HG02884 (cell line): ENCODE measurements at regions not wholly inside any gene's neighbourhood (a gene's known extent, or its start where the extent isn't known, plus 50 kb on each side); places are given as distances from the start of the nearest gene placed in this dataset.

ENCODE experiments used
- ATAC-seq: cut with Tn5 transposase; IDR thresholded peaks from one replicate; pipeline ENCODE4 v1.9.1; 2021; ENCODE audit warnings: mild to moderate bottlenecking, moderate library complexity; ENCODE audit not compliant: unreplicated experiment

DNA sequence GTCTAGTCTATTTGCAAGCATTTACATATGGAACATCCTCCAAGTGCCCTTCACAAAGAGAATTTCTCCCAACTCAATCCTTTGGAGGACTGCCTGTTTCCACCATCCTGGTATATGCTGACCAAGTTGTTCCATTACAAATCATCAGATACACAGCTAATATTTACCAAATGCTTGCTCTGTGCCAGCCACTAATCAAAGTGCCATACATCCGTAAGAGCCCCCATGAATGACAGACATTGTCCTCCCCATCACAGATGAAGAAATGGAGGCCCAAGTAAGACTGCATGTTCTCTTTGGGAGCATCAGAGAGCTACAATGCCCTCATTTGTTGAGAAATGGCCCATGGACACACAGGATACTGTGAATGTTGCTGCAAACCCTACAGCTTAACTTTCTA, 130.0 kb upstream of the BACE2 start:
- ATAC-seq = no peak

- ATAC-seq = no peak
These were observed 124.9 kb upstream of the BACE2 start for GRCh38 chr21:41043014-41043413.

GRCh38 chr21:41045534-41046268, 122.3 kb upstream of the BACE2 start:
- ATAC-seq = no peak

- ATAC-seq = no peak
These were observed 119.8 kb upstream of the BACE2 start for GRCh38 chr21:41048145-41048544.

- no peak for ATAC-seq
These were observed 119.3 kb upstream of the BACE2 start for GRCh38 chr21:41048623-41049022.

DNA sequence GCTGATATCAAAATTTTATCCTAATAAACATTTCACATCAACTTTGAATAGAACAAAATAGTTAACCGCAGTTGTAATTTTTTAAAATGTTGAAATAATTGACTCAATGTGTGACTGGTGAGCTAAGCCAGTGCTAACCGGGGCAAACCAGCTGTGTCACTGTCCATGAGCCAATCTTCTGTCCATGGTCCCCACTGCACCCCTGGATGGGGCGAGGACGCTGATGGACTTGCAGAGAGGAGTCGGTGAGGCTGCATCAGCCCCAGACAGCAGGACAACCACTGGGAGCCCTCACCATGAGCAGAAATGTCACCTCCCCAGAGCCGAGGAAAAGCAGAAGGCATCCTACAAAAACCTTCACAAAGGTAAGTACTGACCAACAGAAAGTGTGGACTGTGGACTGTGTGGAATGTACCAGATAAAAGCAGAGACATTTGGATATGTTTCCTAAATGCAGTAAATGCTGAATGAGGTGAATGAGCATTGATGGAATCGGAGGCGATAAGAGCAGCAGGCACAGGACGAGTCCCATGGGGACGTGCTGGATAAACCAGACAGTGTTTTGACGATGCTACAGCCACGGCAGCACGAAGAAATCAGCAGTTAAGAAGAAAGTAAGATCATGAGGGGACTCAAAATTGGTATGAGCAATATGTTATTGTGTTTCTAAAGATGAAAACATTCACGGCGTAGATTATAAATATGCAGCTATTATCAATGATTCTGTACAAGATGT, 115.0 kb upstream of the BACE2 start:
- ATAC-seq = no peak

DNA sequence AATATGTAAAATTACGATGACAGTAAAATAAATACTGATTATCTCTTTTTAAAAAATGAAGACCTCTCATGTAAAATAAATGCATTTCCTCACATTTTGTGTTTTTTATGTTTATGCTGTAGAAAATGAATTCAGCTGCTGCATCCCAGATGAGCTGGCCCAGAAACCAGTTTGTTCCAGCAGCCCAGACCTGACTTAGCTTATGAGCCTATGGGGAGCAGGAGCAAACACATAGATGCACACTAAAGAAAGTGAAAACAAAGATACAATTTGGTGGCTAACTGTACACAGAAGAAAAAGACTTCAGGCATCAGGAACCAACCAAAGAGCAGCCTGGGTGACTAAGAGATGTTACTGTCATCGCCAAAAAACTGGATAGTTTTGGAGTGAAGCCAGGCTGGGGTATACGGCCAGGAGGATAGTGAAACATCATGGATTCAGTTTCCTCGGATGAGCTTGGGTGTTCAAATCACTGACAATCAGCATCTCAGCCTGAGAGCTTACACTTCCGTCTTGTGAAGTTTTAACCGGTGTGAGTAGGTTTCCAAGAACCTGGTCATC, 113.9 kb upstream of the BACE2 start:
- no peak for ATAC-seq

- ATAC-seq = no peak
These were observed 112.7 kb upstream of the BACE2 start for GRCh38 chr21:41055266-41055665.

- no peak for ATAC-seq
These were observed 108.1 kb upstream of the BACE2 start for GRCh38 chr21:41059871-41060270.

- no peak for ATAC-seq
These were observed 106.3 kb upstream of the BACE2 start for GRCh38 chr21:41061701-41062100.

DNA sequence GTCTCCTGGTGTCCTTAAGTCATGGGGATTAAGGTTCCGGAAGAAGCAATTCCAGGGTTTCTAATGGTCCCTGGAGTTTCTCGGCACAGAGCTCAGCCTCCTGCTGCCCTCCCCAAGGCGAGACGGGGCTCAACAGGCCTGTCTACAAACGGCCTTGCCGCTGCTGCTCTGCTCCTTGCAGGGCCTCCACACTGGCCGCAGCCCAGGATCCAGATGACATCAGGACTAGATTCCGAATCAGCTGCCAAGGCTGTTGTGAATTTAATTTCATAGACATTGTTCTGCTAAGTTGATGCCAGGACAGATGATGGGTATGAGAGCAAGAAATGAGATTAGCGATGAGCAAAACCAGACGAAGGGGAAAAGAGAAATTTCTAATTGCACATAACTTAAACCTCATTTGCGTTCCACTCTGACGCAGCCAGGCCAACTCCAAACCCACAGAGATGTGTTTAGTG, 103.6 kb upstream of the BACE2 start:
- no peak for ATAC-seq

DNA sequence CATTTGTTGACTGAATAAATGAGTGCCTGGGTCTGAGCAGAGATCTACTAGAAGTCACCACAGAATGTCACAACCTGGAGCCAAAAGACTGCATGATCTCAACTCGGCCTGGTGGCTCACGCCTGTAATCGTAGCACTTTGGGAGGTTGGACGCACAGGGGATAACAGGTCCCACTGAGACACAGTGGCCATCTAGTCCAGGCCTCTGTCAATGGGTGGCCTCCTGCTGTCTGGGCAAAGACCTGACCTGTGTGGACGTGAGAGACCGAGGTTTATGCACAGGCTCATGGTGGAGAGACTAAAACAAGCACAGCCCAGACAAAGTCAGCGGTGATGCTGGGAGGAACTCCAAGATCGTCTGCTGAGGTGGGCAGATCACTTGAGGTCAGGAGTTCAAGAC, 103.0 kb upstream of the BACE2 start:
- no peak for ATAC-seq

DNA sequence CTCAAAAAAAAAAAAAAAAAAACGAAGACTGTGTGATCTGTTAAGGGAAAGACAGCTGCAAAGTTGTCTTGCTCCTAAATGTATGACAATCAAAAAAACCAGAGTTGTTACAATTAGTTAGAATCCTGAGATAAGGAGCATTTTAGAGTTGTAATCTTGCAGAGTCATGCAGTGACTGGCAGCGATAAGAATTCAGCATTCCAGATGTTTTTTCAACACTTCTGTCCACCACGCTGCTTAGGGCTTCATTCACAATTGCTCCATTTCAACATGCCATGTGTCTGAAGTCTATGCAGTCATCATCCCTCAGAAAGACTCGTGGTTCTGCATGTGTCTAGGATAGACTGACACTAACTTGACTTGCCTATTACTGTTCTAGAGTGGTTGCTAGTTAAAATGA, 102.4 kb upstream of the BACE2 start:
- no peak for ATAC-seq

DNA sequence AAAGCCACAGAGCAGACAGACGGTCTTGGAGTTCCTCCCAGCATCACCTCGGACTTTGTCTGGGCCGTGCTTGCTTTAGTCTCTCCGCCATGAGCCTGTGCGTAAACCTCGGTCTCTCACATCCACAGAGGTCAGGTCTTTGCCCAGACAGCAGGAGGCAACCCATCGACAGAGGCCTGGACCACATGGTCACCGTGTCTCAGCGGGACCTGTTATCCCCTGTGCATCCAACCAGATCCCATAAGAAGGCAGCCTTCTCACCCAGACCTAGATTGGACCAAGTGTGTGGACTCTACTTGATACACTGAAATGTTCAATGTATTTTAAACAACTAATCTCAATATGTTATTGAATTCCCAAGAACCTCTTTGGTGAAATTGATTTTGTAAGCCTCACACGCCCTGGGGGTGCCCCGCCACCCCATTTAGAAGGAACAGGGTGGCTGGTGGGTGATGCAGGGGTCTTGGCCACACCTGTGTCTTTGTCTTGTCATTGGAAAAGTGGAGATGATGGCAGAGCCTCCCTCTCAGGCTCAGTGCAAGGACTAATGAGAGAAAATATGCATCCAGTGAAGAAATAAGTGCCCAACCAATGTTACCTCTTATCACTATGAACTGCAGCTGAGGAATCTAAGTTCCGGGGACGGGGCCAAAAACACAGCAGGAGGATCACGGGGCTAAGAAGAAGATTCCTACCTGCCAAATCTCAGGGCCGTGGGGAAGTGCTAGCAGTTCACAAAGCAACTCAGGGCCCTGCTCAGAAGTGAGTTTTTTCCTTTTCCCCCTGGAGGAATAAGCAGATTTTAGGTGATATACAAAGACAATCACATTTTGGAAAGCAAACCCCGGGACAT, 101.6 kb upstream of the BACE2 start:
- no peak for ATAC-seq

DNA sequence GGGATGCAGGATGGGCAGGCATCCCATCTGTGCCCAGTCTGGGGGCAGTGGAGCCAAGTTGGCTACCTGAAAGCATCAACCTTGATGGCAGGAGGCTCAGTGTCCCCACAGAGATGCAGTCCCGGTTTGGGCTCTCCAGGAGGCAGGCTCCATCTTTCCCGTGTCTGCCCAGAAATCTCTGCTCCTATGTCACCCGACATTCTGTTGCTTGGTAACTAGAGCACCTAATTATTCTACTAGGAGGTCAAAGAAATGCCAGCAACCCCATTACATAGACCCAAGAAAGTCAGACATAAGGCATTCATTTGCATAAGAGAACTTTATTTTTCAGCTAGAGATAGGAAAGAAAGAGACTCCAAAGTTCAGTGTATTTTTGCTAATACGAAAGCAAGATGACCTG, 100.3 kb upstream of the BACE2 start:
- no peak for ATAC-seq

GRCh38 chr21:41068496-41068895, 99.5 kb upstream of the BACE2 start:
- no peak for ATAC-seq

GRCh38 chr21:41068967-41069642, 98.9 kb upstream of the BACE2 start:
- ATAC-seq = peak; percentile 69

GRCh38 chr21:41070284-41070683, 97.7 kb upstream of the BACE2 start:
- ATAC-seq = no peak

GRCh38 chr21:41071258-41072171, 96.4 kb upstream of the BACE2 start:
- ATAC-seq = no peak

GRCh38 chr21:41073558-41073957, 94.4 kb upstream of the BACE2 start:
- no peak for ATAC-seq
